B cell (primary cell): ENCODE measurements at regions not wholly inside any gene's neighbourhood (a gene's known extent, or its start where the extent isn't known, plus 50 kb on each side); places are given as distances from the start of the nearest gene placed in this dataset.

ENCODE experiments used
- CTCF ChIP-seq: fragments of 200-600 bp; IDR thresholded peaks from one replicate; pipeline ENCODE4 v1.8.0; 2022; ENCODE audit warnings: antibody characterized with exemption, mild to moderate bottlenecking
- EZH2 ChIP-seq: IDR thresholded peaks from 2 replicates; pipeline ENCODE4 v1.6.1; 2012; ENCODE audit warnings: borderline replicate concordance, low read depth, mild to moderate bottlenecking, moderate library complexity, low read length; ENCODE audit not compliant: insufficient read depth, poor library complexity, severe bottlenecking

- TF ChIP-seq CTCF (no peak), EZH2 (no peak)
These were observed 111.5 kb upstream of the RBFOX1 start for GRCh38 chr16:7221157-7221556.
